ENCODE measurements at regions not wholly inside any gene's neighbourhood (a gene's known extent, or its start where the extent isn't known, plus 50 kb on each side); places are given as distances from the start of the nearest gene placed in this dataset.
A peak's percentile ranks its signal among the peaks of the same experiment; 100 is the strongest.
"Not testable (repeated sequence)": the region's sequence is repeated elsewhere in the genome, so short reads cannot be mapped to it uniquely, and the experiment has no call there.

DNA sequence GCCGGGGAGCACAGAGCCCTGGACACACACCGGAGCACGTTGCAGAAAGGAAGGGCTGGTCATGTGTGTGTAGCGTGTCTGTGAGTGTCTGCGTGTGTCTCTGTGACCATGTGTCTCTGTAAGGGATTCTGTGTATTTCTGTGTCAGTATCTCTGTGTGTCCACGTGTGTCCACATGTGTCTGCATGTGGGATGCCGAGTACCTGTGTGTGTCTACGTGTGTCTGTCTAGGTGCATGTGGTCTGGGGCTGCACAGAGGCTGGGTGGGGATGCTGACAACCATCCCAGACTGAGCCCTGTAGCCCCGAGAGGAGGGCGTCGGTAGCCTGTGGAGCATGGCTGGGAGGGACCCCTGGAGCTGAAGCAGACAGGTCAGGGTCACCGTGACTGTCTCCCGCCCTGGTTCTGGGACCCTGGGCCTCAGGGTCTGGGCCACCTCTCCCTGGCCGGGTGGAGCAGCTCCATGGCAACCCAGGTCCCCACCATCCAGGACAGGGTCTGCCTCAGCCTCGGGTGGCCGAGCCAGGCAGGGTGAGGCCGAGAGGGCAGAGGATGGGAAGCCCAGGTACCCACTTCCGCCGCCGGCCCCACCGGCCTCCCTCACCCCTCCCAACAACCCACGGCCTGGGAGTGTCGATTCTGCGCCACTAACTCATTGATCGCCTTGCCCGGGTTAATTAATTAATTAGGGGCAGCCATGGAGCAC is 122.7 kb downstream of the FAM53A start:
- no peak for DNase-seq (ENCODE audit: low read depth)

DNA sequence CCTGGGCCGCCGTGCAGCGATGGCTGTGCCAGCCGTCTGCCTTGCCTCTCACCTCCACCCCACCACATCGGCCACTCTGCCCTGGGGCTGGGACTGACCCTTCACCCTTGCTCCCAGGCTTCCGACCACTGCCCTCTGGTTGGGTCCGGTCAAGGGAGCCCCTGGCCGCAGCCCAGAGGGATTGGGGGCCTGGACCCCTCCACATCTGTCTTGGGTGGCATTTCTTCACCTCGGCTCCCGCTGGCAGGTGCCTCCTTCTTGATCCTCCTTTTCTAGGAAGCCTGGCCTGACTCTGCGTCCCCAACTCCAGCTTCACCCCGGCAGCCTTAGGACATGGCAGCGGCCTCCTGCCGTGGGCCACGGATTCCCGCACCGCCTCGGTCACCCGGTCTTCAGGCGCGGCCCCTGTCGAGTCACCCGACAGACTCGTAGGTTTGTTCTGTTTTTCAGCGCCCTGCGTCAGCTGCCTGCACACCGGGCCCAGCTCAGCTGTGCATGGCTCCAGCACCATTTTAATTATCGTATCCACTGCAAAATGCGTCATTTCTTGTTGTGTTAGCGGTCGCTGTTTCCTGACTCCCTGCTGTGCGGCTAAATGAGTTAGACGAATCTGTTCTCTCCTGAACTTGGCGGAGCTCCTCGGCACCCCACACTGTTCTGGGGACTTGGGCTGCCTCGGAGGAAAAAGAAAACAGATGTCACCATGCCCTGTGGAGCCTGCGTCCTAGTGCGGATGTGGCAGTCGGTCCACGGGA is 124.0 kb downstream of the FAM53A start:
- DNase-seq (ENCODE audit: low read depth): no peak

DNA sequence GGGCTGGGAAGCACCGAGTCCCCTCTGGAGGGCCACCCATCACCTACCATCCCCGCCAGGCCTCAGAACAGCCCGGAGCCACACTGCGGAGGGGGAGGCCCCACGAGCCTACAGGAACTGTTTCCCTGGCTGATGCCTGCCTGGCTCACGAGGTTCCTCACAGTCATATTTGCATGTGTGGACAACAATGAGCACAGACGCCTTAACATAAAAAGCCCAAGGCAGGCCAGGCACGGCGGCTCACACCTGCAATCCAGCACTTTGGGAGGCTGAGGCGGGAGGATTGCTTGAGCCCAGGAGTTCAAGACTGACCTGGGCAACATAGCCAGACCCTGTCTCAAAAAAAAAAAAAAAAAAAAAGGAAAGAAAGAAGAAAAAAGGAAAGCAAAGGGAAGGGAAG is 125.9 kb downstream of the FAM53A start:
- no peak for DNase-seq (ENCODE audit: low read depth)

DNA sequence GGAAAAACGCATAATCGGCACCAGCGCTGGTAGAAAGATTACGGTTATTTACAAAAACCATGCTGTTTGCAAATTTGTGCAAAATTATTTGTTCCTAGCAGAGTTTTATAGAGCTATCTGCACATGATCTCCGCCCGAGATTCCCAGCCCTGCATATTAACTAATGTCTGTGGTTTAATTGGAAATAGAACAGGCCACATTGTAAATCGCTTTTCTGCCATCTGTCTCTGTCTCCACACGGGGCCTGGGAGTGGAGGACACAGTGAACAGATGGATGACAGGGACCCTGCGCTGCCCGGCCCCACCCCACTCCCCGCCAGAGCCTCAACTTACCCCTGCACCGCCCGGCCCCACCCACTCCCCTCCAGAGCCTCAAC is 126.9 kb downstream of the FAM53A start:
- DNase-seq (ENCODE audit: low read depth): no peak

DNA sequence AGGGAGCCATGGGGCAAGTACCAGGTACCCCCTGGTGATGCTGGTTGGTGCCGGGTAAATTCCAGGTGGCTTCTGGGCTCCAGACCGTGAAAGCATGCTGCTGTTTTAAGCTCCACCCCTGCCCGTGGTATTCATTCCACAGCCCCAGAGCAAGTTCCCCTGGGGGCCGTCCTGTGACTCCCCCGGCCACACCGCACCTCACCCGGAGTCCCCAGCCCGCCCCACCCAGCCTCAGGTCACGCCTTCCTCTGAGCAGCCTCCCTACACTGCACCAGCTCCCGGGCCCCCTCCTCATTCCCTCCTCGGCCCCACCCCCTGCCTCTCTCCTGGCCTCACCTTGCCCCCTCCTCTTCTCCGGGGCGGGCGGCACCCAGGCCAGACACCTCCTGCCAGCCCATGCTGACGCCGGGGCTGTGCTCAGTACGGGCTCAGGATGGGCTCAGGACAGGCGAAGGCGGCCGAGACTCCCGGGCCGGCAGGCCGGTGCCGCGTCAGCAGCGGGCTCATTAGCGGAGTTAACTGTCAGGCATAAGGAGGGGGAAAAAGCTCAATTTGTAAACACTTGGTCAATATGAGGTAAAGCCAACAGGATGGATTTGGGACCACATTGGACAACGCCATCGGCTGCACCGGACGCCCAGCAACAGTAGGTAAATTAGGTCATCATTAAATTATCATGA is 127.4 kb downstream of the FAM53A start:
- no peak for DNase-seq (ENCODE audit: low read depth)

DNA sequence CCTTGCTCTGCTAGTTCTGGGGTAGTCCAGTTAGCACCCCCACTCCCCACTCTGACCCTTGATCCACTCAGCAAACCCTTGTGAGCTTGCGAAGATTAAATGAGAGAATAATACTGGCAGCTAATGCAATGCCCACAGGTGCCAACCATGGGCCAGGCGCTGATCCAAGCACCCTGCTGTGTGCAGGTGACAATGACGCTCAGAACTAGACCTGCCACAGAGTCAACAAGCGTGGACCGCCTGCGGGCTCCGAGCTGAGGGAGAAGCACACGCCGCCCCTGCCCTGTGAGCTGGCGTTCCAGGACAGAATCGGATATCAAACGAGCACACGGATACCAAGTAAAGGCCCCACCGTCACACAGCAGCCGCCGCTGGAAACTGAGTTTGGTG is 129.2 kb downstream of the FAM53A start:
- DNase-seq (ENCODE audit: low read depth): no peak

DNA sequence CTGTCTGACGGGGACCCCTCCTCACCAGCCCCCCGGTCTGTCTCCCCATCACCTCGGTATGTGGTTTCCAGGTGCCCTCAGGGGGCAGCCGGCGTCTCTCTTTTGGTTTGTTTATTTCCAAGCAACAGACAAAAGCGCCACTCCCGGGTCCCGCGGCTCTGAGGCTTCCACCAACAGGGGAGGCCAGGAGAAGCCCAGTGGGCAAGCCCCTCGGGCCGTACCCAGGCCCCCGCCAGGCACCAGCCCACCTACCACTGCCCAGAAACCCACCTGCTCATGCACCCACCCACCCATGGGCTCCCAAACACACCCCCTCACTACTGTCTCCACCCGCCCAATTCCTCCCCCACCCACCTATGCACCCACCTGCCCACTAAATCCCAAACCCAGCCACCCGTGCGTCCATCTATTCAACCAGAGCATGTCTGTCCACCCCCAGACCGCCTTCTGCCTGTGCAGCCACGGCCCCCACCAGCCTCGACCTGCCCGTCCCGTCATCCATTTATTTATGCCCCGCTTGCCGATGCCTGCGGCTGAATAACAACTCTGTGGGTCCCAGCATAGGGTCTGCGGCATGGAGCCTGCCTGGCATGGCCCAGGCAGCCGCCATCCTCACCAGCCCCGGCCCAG is 129.8 kb downstream of the FAM53A start:
- no peak for DNase-seq (ENCODE audit: low read depth)

DNA sequence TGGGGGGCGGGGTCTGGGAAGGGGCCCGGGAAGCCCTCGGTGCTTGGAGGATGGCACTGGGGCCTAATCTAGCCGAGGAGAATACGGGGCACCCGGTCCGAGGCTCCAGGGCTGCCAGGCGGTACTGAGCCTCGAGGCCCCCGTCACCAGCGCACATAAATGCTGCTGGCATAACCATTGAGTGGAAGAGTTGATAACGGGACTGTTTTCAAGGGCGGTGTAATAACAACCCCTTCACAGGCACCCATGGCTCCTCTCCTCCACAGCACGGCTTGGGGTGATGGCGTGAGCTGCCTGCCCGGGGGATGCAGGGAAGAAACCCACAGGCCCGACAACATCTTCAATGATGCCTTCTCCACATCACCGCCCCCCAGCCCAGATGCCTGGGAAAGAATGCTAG is 130.7 kb downstream of the FAM53A start:
- DNase-seq (ENCODE audit: low read depth): no peak

DNA sequence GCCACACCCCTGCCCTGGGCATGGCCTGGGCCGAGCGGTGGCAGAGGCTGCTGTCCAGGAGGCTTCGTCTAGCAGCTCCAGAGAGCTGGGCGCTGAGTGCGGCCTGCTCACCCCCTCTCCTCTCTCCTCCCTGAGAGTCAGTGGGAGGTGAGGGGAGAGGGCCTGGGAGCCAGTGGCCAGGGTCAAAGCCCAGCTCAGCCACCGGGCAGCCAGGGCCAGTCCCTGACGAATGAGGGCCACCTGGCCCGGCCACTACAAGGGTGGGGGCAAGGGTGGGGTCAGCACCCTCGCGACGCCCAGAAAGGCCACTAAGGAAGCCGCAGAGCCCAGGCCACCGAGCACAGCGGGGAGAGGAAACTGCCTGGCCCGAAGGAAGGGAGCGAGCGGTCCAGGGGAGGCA is 131.7 kb downstream of the FAM53A start:
- no peak for DNase-seq (ENCODE audit: low read depth)

DNA sequence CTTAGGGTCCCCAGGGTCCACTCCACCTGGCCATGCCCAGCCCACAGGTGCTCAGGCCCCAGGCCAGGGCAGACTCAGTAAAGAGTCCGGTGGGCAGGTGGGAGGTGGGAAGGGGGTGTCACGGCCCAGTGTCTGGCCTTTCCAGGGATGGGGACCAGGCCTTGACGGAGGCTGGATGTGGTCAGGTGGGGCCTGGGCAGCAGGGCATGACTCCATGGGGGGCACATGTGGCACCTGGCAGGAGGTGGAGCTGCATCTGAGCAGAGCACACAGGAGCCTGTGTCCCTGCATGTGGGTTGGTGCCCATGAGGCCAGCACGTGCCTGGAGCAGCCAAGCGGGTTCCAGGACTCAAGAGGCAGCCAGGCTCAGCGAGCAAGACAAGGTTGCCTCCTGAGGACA is 132.9 kb downstream of the FAM53A start:
- DNase-seq (ENCODE audit: low read depth): no peak

DNA sequence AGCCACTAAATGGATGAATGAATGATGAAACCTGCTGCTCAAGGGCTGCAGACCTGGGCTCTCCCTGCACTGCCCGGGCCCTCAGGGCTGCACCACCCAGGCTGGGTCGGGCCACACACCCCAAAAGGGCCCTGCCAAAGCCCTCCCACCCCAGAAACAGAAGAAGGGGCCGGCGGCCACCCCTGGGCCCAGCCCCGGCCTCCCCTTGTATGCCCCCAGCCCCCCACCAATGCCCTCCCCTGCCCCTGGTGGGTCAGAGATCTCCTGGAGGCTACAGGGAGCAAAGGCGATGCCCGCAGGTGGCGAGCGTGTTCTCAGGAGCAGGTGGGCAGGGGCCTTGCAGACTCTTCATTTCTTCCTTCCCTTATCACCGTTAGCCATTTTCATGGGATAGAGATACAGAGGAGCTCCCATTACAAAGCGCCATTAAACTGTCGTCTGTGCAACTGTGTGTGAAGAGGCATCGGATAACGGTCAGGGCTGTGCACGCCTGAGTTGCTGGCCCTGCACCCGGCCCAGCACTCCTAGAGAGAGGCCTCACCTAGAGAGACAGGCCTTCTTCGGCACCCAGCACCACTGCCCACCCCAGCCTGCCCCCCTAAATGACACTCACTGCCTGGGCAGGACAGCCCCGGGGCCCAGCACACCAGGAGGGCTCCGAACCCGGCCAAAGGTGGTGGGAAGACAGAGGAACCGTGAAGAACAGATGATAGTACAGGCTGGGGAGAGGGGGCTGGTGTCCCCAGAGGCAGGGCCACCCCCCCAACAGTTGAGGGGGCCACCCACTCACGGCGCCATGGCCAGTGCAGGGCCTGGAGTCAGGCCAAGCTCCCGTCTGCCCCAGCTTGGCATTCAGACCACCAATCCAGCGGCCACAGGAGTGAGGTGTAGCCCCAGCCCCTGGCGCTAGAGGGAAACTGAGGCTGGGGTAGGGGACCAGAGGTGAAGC is 133.7 kb downstream of the FAM53A start:
- DNase-seq (ENCODE audit: low read depth): no peak

DNA sequence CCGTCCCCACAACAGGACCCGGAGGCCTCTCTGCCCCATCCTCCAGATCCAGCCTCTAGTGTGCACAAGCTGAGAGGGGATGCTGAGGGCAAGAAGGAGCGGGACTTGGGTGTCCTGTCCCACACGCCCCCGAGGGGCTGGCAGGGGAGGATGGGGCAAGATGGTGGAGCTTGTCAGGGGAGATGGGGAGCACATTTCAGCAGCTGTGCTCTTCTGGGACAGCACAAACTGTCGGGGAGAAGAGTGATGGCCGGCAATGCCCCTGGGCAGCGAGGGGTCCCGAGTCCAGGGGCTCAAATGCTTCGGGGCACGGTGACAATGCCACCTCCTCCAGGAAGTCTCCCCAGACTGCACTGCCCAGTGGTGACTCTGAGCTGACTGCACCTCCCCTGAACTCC is 134.5 kb downstream of the FAM53A start:
- DNase-seq (ENCODE audit: low read depth): no peak

DNA sequence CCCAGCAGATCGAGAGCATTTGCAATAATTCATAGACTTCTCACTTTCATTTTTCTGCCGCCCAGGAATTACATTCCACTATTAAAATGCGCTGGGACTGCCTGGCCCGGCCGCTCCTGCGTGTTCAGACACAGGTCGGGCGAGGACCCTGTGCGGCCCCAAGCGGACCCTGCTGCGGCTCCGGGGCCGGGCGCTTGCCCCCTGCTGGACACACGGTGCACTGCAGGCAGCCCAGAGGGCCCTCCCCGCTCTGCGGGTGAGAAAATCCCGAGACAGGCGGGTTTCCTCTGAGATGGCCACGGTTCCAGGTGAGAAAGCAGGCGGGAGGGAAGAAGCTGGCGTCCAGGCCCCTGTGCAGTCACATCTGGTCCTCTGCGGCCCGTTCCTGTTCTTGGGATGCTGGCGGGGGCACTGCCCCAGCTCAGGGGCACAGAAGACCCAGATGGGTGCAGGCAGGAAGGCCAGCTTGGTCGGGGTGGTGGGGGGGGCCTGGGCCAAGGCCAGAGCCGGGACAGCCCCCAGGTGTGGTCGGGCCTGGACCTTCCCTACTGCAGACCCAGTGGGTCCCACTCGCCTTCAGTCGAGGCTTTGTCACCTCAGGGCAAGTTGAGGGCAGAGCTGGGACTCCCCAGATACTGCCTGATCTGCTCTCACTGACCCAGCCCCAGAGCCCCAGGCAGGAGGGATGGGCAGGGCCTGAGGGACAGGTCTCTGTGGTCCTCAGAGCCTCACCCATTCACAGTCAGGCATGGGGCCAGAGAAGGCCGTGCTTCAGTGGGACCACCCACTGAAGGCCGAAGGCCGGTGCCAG is 135.1 kb downstream of the FAM53A start:
- DNase-seq (ENCODE audit: low read depth): peak; percentile 44

DNA sequence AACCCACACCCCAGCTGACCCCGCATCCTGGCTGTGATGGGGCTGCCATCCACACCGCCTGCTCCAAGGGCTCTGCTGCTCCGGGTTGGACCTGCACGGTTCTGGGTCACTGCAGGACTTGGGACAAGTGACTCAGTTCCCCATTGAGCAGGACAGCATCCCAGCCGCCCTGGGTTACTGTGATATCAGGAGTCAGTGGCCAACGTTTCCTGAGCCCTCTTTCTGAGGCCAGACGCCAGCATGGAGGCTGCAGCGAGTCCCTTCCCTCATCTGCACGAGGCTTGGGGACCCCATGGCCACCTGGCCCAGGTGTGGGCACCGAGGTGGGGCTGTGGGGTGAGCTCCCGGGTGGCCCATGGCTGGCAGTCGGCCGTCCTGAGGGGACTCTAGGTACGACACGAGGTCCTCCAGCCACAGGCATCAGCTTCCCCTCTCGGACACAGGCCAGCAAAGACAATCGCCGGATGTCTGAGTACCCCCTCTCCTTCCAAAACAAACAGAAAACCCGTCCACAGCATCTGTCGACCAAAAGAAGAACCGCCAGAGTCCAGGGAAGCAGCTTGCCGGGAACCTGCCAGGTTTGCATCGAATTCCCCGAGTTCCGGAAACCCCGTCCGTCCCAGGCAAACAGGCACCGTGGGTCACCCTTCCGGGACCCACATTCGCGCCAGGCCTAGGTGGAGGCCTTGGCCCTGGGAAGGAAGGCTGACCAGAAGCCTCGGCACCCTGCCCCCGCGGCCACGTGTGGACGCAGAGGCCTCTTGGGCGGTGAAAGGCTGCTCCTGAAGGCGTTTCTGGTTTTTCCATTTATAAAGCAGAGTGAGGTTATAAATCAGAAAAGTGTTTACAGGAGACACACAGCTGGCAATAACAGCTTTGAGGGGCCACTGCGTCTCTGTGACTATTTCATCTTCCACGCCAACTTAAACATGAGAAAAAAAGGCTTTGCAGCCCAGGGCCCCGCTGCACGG is 136.0 kb downstream of the FAM53A start:
- DNase-seq (ENCODE audit: low read depth): no peak

DNA sequence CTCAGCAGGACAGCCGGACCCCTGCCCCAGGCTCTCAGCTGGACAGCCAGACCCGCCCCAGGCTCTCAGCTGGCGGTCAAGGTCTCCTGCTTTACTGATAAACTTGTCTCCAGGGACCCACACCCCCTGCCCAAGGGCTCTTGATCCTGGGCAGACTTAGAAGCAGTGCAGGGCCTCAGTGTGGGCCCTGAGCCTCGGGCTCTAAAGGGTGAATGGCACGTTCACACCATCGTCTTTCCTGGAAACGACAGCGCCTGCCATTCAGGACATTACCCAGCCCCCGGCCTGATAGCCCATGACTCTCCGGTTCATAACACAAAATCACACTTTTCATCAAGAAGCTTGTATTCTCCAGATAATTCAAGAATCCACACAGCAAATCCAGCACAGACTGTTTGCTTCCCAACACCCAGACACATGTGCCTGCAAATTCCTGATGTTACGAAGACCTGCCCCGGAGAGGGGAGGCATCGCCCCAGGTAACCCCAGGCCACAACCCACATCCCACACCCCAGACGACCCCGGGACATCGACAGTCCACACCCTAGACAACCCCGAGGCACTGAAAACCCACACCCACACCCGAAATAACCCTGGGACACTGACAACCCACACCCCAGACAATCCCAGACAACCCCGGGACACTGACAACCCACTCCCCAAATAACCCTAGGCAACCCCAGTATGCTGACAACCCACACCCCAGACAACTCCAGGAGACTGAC is 136.8 kb downstream of the FAM53A start:
- DNase-seq (ENCODE audit: low read depth): no peak

DNA sequence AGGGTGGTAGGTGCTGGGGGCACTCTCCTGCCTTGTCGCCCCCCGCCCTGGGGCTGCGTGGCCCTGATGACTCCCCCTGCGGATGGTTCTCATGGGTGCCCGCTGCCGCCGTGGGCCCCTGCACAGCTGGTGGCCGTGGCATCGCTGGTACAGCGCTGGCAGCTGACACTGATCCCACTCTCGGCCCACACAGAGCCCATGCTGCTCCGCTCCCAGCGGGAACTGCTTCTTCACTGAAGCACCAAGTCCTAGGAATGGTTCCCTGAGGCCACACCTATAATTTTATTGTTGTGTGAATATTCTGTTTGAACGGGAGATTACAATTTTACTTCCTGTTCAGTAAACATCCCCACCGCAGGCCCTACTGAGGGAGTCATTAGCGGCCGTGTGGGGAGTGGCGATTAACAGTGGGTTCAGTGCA is 138.6 kb upstream of the NKX1-1 start:
- DNase-seq (ENCODE audit: low read depth): no peak

DNA sequence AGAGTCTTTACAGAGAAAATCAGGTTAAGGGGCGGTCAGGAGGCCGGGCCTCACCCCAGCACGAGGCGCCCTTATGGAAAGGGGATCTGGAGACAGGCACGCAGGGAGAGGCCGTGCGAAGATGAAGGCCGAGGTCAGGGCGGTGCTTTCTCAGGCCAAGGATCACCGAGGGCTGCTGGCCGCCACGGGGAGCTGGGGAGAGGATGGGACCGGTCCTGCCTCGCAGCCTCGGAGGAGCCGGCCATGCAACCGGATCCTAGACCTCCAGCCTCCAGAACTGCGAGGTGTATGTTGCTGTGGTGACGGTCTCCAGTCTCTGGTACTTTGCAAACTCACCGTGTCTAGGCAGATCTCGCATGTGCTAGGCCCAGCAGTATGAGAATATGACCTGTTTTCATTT is 138.2 kb upstream of the NKX1-1 start:
- not testable (repeated sequence) for DNase-seq (ENCODE audit: low read depth)

DNA sequence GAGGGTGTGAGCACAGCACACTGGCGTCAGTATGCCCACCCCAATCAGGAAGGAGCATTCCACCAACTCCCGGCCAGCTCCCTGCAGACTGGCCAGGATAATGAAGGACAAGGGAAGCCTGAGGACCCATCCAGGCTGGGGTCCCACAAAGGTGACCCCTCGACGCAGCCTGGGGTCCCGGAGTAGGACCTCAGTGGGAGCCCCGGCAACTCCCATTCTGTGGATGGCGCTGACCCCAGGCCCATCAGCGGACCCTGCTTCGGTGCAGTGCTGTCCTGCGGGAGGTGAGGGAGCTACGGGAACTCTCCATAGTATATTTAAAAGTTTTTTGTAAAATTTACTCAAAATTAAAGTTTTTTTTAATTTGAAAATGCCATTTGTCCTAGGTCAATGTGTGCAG is 137.7 kb upstream of the NKX1-1 start:
- no peak for DNase-seq (ENCODE audit: low read depth)

DNA sequence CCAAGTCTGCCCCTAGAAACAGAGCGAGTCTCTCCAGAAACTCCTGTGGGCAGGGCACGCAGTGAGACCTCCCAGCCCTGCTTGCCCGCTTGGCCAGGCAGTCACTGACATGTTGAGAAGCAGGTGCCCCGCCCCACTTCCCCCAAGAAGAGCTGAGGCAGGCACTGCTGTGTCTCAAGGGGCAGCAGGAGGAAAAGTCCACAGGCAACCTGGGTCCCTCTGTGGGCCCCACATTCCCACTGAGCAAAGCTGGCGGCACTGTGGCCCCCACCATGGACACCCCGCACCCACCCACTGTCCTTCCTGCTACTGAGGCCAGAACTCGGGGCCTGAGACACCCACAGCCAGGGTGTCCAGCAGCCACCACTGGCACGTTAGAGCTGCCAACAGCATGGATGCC is 137.3 kb upstream of the NKX1-1 start:
- DNase-seq (ENCODE audit: low read depth): no peak
